22Rv1 (cell line): ENCODE measurements at regions not wholly inside any gene's neighbourhood (a gene's known extent, or its start where the extent isn't known, plus 50 kb on each side); places are given as distances from the start of the nearest gene placed in this dataset.

ENCODE experiments used
- CTCF ChIP-seq: fragments of 450-650 bp; IDR thresholded peaks from 2 replicates; pipeline ENCODE4 v1.5.1; 2017; ENCODE audit warnings: mild to moderate bottlenecking
- ZFX ChIP-seq: fragments of 450-650 bp; IDR thresholded peaks from 2 replicates; pipeline ENCODE4 v1.6.1; 2017; ENCODE audit warnings: antibody characterized with exemption, borderline replicate concordance

- TF ChIP-seq CTCF (no peak), ZFX (no peak)
These were observed 105.1 kb upstream of the FOXN2 start for GRCh38 chr2:48209214-48209885.
